Neural cell (in vitro differentiated cells): ENCODE measurements at regions not wholly inside any gene's neighbourhood (a gene's known extent, or its start where the extent isn't known, plus 50 kb on each side); places are given as distances from the start of the nearest gene placed in this dataset.

Experiments used
- CTCF ChIP-seq: fragments of 450-650 bp; IDR thresholded peaks from 2 replicates; pipeline ENCODE4 v1.5.1; 2014; ENCODE audit warnings: antibody characterized with exemption, mild to moderate bottlenecking, moderate library complexity; ENCODE audit not compliant: poor library complexity, severe bottlenecking
- EP300 ChIP-seq: fragments of 450-650 bp; conservative IDR thresholded peaks from 2 replicates; pipeline ENCODE4 v1.6.1; 2014; ENCODE audit warnings: antibody characterized with exemption, mild to moderate bottlenecking, moderate library complexity; ENCODE audit not compliant: poor library complexity, severe bottlenecking
- EZH2 ChIP-seq: fragments of 200-600, 300-800 bp; shearing (Covaris generic), sonication (generic); IDR thresholded peaks from 2 replicates; pipeline ENCODE4 v1.6.1; 2014; ENCODE audit warnings: antibody characterized with exemption, low read length, borderline replicate concordance, mild to moderate bottlenecking; ENCODE audit not compliant: insufficient read depth, poor library complexity, severe bottlenecking
- MXI1 ChIP-seq: fragments of 450-650 bp; conservative IDR thresholded peaks from 2 replicates; pipeline ENCODE4 v1.6.1; 2014; ENCODE audit warnings: antibody characterized with exemption, mild to moderate bottlenecking; ENCODE audit not compliant: poor library complexity, severe bottlenecking
- POLR2AphosphoS5 ChIP-seq: IDR thresholded peaks from 2 replicates; pipeline ENCODE4 v1.6.1; 2012
- RAD21 ChIP-seq: fragments of 450-650 bp; conservative IDR thresholded peaks from 2 replicates; pipeline ENCODE4 v1.6.1; 2014; ENCODE audit warnings: antibody characterized with exemption, mild to moderate bottlenecking, moderate library complexity
- REST ChIP-seq: IDR thresholded peaks from 2 replicates; pipeline ENCODE4 v1.6.1; 2012; ENCODE audit warnings: borderline replicate concordance
- TAF1 ChIP-seq: IDR thresholded peaks from 2 replicates; pipeline ENCODE4 v1.6.1; 2012; ENCODE audit warnings: low read depth

- TF ChIP-seq EP300, result no peak
- TF ChIP-seq CTCF, result no peak
- TF ChIP-seq REST, result no peak
- no peak for TF ChIP-seq EZH2
- TF ChIP-seq TAF1, result no peak
- TF ChIP-seq POLR2AphosphoS5, result no peak
- TF ChIP-seq MXI1, result no peak
- no peak for TF ChIP-seq RAD21
Observed at GRCh38 chr5:62017092-62017491, 288.9 kb upstream of the KIF2A start.
